ENCODE measurements at regions not wholly inside any gene's neighbourhood (a gene's known extent, or its start where the extent isn't known, plus 50 kb on each side); places are given as distances from the start of the nearest gene placed in this dataset.
"Not testable (repeated sequence)": the region's sequence is repeated elsewhere in the genome, so short reads cannot be mapped to it uniquely, and the experiment has no call there.

DNA sequence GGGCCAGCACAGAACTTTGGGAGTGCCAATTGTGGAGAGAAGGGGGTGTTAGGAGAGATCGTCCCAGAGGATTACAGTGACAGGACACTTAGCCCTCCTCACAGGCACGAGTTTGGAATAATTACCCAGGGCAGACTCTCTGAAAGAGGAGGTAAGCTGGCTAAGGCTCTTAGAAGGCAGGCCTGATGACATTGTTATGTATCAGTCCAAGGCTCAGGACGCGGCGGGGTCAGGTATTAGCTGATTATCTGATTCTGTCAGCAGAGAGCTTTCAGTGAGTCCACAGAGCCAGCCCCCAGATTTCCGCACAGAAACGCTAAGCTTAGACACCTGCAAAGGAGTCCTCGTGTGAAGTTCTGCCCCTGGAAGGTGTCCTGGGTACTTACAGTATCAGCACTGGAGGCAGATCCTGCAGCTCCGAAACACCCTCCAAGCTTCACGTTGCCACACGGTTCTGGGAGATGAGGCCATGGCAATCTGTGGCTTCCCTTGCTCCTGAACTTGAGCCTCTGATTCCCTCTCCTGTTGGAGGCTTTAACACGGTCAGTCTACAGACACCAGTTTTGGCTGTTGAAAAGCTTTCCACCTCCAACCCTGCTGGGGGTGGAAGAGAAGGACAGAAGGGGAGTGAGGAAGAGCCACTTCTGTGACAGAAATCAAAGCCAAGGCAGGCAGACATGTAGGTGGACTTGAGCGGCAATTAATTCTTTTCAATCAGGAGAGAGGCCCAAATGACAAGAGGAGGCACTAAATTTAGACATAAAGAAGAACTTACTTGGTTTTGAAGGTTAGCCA is 123.6 kb upstream of the CADM1 start:
- no peak for DNase-seq (ENCODE audit: low read depth)

DNA sequence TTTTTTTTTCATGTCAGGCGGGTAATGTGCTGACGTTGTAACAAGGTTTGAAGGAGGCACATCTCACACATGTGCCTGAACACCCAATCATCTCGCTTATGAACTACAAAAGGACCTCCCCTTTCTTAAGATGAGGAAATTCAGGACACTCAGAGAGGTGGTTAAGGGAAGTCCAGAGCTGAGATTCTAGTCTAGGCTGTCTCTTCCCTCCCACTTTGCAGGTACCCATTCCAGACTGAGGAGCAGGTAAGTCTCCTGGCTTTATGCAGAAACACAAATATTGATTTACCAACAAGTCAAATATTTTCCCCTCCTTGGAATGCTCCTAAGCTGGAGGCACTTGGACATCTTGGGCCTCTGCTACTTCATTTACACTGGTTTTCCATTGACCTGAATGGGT is 122.9 kb upstream of the CADM1 start:
- no peak for DNase-seq (ENCODE audit: low read depth)

DNA sequence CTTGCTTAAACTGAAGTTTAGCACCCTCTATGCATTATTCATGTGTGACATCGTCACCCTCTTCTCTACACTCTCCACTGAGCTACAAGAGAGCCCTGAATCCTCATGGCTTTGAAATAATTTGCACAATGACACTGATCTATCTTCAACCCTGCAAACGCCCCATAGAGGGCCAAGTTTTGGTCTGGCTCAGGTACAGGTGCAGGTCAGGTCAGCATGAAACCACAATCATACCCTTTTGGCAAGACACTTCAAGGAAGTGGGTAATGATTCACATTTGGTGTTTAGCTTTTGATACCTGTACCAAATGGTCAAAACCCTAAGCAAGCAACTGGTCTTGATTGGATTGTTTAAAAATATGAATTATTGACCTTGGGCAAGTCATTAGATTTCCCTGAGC is 122.2 kb upstream of the CADM1 start:
- DNase-seq (ENCODE audit: low read depth): no peak

DNA sequence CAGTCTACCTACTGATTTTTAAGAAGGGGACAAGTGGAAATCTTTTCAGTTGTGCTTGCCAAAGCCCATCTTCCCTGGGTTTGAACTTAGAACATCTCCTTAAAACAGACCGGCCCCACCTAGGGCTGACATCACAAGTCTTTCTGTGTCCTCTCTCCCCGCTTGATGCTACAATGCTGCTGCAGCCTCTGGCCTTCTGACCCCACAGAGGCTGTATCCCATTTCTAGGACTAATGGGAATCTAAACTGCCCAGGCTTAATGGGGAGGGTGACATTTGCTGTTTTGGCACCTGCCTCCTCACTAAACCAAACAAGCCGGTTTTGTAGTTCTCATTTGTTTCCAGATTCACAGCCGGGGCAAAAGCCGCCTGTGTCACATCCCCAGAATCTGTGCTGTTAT is 121.3 kb upstream of the CADM1 start:
- no peak for DNase-seq (ENCODE audit: low read depth)

DNA sequence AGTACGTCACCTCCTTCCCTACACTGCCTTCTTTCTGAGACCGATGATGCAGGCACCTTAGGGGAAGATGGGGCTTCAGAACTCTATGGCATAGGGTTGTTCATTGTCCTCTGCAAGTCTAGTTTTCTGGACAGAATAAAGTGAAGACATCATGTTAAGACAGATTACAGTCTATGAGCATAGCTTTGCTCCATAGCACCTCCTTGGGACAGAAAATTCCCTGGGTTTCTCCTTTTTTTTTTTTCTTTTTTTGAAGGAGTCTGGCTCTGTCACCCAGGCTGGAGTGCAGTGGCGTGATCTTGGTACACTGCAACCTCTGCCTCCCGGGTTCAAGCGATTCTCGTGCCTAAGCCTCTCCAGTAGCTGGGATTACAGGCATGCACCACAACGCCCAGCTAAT is 119.8 kb upstream of the CADM1 start:
- no peak for DNase-seq (ENCODE audit: low read depth)

GRCh38 chr11:115623021-115623451 is 118.8 kb upstream of the CADM1 start:
- no peak for DNase-seq (ENCODE audit: low read depth)

DNA sequence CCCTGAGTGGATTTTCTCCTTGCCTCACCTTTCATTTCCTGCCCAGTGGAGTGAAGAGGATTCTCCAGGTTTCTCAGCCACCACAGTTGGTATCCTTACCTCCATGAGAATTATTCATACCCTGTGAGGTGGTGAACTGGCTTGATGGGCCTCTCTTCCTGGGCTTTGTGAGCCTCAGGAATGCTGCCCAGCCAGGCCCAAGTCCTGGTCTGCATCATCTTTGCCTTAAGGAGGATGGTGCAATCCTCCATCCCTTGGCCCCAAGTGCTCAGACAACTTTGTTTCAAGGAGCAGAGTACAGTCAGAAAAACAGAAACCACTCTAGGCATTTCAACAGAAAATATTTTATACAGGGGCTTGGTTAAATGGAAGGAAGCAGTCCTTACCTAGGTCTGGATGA is 114.2 kb upstream of the CADM1 start:
- no peak for DNase-seq (ENCODE audit: low read depth)

DNA sequence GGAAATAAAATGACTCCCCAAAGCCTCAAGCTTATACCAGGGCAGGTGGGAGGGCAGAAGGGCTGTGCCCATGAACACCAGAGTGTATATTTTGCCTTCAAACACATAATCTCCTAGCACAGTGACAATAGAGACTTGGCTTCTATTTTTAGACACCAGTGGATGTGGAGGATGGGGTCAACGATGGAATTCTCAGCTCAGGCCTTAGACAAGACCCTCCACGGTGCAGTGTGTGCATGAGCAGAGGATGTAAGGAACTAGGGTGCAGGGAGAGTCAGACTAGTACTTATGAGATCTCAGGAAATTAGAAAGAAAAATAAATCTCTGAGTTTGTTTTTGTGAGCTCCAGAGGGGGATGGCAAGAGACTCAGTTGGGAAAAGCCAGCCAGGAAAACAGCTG is 113.6 kb upstream of the CADM1 start:
- no peak for DNase-seq (ENCODE audit: low read depth)

DNA sequence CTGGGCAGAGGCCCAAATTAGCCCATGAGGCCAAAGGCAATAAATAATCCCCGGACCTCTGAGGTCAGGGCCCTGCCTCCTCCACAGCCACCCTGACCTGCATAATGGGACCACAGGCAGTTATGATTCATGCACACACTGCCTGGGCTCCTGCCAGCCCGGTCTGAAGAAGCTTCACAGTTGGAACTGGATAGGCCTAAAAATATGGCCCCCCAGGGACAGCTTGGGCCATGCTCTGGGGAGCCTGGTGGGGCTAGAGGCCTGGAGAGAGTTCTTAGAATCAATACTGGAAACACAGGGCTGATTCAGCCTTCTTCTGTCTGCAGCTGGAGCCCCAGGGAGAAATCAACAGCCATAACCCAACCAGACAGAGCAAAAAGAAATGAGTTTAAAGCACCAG is 112.8 kb upstream of the CADM1 start:
- no peak for DNase-seq (ENCODE audit: low read depth)

- DNase-seq (ENCODE audit: low read depth): no peak
Observed at GRCh38 chr11:115613986-115614632, 109.9 kb upstream of the CADM1 start.

DNA sequence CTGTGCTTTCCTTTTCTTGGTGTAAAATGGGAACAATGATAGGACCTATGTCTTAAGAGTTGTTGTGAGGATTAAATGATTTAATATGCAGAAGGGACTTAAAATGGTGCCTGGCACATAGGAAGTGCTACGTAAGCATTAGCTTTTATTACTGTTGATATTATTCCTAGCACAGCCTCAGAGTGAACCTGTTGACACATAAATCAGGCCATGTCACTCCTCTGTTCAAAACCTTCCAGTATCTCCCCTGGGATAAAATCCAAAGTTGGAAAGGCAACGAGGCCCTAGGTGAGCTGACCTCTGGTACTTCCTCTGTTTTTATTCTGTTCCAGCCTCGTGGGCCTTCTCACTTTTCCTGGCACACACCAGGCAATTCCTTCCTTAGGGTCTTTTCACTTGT is 108.8 kb upstream of the CADM1 start:
- no peak for DNase-seq (ENCODE audit: low read depth)

DNA sequence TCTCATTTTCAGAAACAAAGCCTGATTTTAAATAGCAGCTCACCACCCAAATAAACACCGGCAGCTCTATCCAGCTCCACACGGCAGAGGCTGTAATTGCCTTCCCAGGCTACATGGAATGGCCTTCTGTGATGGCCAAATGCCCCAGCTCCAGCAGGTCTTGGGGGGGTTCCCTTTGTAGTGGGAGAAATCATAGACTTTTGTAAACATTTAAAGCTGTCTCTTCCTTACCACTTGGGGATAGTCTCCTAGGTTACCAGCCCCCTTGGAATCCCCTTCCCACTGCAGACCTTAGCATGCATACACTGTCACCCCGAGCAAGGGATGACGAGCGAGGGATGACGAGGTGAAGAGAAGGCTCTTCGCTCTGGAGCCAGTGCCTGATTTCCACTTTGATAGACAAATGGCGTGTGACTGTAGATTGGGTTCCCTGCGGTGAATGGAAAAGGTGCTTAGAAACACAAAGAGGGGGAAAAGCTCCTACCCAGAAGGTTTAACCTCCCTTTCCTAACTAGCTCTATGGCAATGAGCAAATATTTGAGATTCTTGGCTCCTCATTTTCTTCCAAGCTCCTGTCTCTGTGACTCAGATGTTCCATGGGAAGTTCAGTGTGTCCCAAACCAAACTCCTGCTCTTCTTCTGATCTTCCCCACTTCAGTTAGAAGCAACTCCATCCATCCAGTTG is 108.0 kb upstream of the CADM1 start:
- no peak for DNase-seq (ENCODE audit: low read depth)

GRCh38 chr11:115611343-115611742 is 107.1 kb upstream of the CADM1 start:
- no peak for DNase-seq (ENCODE audit: low read depth)

GRCh38 chr11:115610908-115611307 is 106.7 kb upstream of the CADM1 start:
- DNase-seq (ENCODE audit: low read depth): no peak

DNA sequence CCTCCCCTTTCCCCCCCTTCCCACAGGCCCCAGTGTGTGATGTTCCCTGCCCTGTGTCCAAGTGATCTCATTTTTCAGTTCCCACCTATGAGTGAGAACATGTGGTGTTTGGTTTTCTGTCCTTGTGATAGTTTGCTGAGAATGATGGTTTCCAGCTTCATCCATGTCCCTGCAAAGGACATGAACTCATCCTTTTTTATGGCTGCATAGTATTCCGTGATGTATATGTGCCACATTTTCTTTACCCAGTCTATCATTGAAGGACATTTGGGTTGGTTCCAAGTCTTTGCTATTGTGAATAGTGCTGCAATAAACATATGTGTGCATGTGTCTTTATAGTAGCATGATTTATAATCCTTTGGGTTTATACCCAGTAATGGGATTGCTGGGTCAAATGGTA is 106.0 kb upstream of the CADM1 start:
- not testable (repeated sequence) for DNase-seq (ENCODE audit: low read depth)

DNA sequence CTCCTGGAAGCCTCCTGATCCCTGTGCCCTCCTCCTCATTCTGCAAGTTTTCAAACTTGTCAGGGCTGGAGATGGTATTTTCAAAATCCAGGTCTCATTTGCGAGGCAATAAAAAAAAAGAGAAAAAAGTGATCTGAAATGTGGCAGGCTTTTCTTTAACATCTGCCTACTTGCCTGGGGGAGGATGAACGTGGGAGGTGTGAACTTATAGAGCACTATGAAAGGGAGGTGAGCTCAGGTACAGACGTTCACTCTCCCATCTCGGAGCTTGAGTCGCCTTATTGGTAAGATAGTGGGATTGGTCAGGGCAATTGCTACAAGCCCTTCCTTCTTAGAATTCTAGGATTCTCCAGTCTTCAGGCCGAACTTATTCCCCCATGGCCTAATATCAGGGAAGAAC is 104.8 kb upstream of the CADM1 start:
- DNase-seq (ENCODE audit: low read depth): no peak

GRCh38 chr11:115607621-115608221 is 103.5 kb upstream of the CADM1 start:
- no peak for DNase-seq (ENCODE audit: low read depth)

- no peak for DNase-seq (ENCODE audit: low read depth)
Observed at GRCh38 chr11:115606498-115607220, 102.4 kb upstream of the CADM1 start.

GRCh38 chr11:115605871-115606497 is 101.8 kb upstream of the CADM1 start:
- DNase-seq (ENCODE audit: low read depth): no peak

- not testable (repeated sequence) for DNase-seq (ENCODE audit: low read depth)
Observed at GRCh38 chr11:115605397-115605796, 101.2 kb upstream of the CADM1 start.

DNA sequence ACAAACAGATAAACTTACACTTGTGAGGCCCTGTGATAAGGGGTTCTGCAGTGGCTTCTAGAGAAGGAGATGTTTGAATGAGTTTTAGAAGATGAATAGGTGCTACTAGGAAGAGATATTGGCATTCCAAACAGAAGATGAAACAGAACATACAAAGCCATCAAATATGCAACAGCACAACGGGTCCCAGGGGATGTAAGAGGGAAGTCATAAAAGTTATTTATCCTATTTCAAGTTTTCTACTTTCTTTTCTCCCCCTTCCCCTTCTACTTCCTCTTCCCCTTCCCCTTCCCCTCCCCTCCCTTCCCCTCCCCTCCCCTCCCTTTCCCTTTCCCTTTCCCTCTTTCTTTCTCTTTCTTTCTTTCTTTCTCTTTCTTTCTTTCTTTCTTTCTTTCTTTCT is 94.9 kb upstream of the CADM1 start:
- DNase-seq (ENCODE audit: low read depth): no peak
